ENCODE measurements at regions not wholly inside any gene's neighbourhood (a gene's known extent, or its start where the extent isn't known, plus 50 kb on each side); places are given as distances from the start of the nearest gene placed in this dataset.
"Not testable (repeated sequence)": the region's sequence is repeated elsewhere in the genome, so short reads cannot be mapped to it uniquely, and the experiment has no call there.

DNA sequence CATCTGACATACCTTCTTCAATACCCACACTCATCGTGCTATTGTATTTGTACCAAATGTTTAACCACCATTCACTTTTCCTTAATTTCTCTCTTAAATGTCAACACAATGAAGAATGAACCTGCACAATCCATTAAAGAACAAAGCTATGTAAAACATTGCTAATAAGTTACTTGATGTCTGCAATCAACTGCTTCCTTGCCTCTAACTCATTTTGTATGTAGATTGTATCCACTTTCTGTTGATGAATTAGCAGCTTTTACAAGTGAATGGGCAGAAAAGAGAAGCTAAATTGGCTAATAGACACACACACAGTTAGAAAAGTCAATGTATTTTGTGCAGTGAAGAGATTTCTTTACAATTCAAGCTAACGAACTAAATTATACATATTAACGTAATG lies 212.5 kb upstream of the NDST3 start:
- no peak for DNase-seq

DNA sequence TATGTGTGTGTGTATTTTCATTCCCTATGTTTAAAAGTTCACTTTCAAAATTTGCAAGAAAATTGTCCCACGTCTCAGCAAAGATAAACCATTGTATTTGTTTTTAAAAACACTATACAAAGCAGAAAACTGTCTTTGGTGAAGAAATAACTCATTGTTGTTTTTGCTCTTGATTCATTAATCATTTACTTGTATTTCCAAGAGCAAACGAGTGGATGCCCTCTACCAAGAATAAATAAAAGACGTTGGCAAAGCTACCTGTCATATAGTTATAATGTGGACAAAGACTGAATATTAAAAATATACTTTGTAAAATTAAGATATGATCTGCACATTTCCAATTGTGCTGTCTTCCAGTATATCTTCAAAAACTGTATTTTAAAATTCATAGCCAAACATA lies 210.9 kb upstream of the NDST3 start:
- no peak for DNase-seq

DNA sequence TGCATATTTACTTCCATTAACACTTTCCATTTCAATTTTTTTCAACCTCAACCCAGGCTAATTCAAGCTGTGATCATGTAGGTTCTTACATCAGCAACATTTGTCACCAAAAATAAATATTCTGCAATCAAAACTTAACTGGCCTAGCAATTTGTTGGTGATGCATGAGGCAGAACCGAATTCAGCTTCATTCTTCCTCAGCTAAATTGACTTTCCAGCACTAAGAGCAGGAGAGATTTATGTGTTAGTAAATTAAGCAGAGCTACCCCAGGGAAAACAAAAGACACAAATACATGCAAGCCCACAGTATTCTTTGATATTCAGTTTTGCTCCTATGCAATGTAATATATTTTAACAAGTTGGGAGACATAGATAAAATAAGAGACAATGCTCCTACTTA lies 208.7 kb upstream of the NDST3 start:
- no peak for DNase-seq

DNA sequence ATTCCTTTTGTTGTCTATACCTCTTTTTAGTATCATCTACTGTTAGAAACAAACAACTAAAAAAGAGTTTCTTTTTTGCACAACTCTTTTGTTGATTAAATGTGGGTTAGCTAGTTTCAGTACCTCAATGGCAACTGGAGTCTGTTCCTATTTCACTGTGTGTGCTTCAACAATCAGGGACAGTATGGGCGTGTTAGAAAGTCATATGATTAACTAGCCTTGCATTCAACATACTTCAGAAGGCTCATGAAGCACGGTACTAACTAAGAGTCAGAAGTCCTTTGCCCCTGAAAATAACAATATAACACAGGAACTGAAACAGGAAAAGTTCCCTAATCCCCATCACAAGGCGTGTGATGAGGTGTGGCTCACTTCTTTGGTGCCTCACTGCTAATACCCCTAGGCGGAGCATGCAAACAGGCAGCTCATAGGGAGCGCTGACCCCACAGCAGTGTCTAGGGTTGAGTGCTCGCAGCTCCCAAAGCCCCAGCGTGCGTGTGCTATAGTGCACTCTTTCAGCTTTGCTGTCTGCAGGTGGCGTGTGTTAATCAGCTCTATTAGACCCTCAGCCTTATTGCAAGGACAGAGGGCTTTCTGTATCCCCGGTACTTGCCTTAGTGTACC lies 203.1 kb upstream of the NDST3 start:
- DNase-seq: peak in 1 of 2 experiments; percentile 6

DNA sequence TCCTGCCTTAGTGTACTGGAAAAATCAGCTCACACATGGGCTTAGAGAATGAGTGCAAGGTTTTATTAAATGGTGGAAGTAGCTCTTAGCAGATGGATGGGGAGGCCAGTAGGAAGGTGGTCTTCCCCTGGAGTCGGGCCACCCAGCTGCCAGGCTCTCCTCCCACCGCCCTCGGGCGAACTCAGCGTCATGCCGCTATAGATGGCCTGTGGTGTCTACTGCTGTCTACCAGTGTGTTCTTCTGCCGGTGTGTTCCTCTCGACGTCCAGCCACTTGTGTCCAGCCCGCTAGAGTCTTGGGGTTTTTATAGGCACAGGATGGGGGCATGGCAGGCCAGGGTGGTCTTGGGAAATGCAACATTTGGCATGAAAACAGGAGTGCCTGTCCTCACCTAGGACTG lies 198.7 kb upstream of the NDST3 start:
- DNase-seq: no peak

DNA sequence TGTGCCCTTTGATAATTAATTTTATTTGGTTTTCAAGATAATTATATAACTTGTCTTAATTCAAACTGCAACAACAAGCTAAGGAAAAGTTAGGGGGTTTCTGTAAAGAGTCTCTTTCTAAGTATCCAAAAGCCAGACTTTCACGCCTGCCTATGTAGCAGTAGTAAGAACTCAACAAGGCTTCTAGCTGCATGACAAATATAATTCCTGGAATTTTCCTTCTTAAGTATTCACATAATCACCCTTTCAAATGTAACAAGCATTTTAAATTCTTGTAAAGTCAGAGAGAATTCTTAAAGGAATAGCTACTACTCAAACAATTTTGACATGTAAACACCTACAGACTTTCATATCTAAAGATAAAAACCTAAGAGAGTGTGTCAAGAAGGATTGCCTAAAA lies 189.7 kb upstream of the NDST3 start:
- no peak for DNase-seq

DNA sequence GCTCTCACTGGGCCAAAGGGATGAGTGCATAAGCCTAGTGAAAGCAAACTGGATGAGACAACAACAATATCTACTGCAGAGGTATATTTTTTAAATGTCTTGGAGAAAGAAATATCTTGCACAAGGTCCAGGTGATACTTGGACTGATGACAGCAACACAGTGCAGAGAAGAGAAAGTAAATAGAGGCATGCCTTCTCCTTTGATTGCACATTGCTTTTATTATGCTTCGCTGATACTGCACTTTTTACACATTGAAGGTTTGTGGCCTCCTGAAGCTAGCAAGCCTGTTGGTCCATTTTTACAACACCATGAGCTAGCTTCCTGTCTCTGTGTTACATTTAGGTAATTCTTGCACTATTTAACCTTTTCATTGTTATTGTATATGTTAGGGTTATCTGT lies 189.0 kb upstream of the NDST3 start:
- DNase-seq: no peak

DNA sequence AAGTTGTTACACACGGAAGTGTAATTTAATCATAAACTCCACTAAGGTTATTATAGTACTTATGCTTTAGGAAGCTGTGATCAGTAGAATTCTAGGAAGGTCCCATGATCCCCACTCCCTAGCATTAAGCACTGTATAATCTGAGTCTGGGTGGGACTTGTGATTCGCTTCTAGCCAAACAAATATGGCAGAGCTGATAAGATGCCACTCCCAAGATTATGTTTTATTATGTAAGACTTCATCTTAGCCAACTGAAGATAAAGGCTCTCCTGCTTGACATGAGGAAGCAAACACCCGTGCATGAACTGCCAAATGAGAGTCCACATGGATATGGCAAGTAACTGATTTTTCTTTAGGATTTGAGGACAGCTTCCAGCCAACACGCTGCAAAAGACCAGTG lies 186.4 kb upstream of the NDST3 start:
- DNase-seq: no peak

DNA sequence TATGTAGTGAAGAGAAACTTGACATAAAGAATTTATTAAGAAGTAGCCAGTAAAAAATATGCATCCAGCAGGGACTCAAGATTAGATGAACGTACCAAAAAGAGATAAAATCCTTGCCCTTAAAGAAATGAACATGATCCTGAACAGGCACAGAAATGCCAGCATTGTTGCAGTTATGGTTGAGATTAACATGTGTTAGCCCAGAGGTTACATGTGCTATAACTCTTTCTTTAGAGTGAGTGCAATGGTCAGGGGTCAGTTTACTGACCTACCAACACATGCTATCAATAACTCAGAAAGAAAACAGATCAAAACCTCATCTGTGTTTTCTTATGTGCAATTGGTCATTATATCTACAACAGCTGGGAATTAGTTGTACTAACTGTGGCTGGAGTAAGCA lies 166.1 kb upstream of the NDST3 start:
- DNase-seq: no peak

DNA sequence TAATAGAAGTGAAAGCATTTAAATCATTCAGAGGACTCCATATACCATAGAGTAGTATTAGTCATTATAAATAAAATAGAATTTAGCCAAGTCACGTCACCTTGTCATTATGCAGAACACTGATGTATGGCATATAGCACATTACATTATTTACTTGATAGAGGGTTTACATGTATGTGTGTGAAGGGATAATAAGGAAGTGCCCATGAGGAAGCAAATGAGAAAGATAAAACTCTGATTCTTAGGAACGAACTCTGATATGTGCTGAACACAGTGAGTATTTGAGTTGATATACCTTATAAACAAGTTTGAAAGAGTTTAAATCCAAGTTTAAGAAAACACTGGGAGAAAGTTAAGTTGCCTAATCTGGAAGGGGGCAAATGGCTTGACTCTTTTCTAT lies 160.5 kb upstream of the NDST3 start:
- no peak for DNase-seq

DNA sequence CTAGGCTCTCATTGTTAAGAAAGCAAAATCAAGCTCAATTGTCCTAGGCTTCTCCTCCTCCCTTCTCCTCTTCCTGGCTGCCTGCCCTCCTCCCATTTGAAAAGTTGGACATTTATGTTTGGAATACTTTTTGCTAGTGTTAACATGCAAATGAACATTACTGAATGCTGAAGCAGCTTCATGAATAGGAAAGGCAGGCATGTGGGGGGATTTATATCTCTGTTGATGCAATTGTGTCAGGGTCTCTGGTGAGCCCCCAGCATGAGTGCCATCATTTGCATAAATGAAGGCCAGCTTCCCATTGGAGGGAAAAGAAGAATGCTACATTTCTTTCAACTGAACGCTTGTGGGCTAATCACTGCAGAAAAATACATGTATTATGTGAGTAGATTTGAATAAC lies 160.1 kb upstream of the NDST3 start:
- DNase-seq: no peak

DNA sequence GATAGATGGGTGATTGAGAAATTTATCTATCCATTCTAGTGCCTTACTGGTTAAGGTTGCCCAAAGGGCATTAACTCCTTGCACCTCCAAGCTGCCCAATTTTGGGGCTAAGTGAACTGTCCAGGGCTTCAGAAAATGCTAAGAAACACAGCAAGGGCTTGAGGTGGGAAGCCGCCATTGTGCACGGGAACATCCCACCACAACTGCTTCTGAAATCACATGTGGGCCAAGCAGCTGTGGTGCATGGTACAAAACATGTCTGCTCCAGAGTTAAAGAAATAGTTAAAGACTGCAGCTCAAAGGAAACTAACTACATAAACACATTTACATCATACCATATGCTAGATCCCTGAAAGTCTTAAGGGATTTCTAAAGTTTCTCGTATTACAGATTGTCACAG lies 144.3 kb upstream of the NDST3 start:
- DNase-seq: no peak

DNA sequence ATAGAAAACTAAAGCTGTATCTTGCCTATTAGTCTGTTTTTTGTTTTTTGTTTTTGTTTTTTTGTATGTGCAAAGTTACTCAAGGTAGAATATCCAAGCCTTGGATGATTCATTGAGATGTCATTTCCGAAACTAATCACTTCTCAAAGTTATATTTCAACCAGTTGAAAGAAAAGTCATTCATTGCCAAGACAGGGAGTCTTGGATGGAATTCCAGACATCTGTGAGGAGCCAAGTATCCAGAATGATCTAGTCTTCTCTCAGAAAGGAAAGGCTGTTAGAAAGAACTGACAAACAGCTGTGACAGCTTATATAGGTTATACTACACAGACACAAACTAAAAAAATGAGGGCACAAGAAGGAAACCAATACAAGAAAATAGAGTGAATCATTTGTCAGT lies 141.1 kb upstream of the NDST3 start:
- DNase-seq: no peak

DNA sequence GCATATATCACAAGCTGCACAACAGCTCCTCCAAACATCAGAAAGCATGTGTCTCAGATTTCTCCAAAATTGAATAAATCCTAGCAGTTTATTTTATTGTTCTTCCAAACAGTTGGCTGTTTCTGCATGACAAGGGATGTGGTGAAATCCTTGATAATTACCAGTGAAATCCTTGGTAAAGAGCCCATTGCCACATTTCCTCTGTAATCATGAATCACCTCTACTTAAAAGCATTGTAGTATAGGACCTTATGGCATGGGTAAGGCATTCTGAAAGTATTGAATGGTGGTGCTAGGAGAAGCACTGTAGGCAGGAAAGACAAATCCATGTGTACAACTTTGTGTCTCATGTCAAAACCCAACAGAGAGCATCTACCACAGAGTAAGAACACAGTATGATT lies 135.8 kb upstream of the NDST3 start:
- DNase-seq: no peak

DNA sequence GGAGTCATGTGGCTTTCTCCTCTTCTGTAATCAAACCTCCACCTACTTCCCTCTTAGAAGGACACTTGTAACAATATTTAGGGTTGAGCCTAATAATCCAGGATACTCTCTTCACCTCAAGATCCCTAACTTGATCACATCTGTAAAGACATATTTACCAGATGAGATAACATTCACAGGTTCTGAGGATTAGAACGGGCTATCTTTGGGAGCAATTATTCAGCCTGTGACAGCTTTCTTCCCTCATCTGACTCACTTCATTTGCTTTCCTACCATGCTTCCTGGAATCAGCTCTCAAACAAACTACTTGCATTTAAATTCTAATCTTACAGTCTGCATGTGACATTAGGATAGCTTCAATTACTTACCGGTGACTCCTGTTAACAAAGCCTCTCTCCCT lies 133.5 kb upstream of the NDST3 start:
- DNase-seq: no peak

DNA sequence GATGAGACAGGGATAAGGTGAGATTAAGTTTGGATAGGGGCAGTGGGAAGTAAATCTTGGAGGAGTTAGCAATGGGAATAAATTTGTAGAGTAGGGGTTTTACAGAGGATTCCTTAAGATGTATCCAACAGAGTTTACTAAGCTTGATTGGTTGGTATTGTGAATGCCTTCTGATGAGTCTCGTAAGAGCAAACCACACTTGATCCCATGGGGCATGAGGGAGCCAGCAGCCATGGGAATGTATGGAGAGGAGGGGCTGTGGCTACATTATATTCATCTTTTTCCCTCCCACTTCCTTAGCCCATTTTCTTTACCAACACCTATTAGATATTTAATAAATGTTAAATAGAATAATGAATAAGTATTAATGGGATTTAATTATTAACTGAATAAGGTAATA lies 126.6 kb upstream of the NDST3 start:
- DNase-seq: no peak

DNA sequence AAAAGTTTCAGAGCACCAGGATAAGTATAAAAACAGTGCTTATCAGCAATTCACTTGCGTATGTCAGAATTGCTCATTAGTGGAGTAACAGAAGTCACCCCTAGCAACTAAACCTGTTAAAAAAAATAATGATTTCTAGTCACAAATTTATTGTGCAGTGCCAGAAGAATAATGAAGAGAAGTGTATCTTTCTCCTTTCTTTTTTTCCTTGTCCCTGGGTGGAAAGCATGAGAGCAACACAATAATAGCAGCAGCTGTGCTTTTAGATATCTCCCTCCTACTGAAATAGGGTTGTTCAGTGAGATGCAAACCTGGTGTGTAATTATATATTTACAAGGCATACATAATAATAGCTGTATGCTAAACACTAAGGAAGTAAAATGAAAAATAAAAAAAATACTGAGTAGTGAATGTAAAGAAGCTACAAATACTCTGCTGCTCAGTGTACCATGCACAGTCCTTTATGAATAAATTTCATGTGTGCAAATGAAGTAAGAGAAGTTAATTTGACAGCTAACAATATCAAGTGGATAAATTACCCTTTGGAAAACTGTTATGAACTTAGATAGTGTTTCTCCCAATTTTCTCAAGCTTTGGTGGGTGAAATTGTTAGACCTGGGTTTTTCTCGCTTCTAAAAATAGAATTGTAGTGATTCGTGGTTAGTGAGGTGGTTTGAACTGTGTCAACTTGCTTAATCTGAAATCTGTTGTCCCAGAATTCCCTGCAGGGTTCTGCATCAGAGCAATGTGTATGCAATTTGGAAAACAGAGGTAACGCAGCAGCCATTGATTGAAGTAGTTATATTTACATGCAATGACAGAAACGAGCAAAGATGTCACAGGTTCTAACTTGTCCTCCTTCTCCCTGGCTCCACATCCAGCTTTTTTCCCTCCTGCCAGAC lies 125.7 kb upstream of the NDST3 start:
- DNase-seq: peak in 1 of 2 experiments; percentile 10

DNA sequence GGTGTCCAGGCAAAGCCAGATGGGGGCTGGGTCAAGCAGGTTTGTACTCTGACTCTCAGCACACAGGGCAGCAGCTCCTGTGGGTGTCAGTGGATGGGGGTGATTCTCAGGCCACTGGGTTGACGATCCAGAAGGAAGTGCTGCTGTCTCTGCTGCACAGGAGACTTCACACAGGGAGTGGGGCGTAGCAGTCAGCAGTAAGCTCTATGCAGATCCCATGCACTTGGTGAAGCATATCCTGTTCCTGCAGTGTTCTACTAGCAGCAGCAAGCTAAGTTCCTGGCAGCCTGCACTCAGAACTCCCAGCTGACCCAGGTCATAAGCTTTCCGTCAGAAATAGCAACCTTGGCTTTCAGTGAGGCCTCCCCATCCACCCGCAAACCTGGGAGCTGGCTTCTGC lies 117.6 kb upstream of the NDST3 start:
- DNase-seq: no peak

DNA sequence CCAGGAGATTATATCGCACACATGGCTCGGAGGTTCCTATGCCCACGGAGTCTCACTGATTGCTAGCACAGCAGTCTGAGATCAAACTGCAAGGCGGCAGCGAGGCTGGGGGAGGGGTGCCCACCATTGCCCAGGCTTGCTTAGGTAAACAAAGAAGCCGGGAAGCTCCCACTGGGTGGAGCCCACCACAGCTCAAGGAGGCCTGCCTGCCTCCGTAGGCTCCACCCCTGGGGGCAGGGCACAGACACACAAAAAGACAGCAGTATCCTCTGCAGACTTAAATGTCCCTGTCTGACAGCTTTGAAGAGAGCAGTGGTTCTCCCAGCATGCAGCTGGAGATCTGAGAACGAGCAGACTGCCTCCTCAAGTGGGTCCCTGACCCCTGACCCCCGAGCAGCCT lies 112.0 kb upstream of the NDST3 start:
- DNase-seq: peak in 1 of 2 experiments; percentile 9

DNA sequence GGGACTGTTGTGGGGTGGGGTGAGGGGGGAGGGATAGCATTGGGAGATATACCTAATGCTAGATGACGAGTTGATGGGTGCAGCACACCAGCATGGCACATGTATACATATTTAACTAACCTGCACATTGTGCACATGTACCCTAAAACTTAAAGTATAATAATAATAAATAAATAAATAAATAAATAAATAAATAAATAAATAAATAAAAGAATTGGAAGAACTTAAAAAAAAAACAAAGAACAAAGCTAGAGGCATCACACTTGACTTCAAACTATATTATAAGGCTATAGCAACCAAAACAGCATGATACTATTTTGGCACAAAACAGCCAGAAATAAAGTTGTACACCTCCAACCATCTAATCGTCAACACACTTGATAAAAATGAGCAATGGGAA lies 106.5 kb upstream of the NDST3 start:
- DNase-seq: not testable (repeated sequence)

DNA sequence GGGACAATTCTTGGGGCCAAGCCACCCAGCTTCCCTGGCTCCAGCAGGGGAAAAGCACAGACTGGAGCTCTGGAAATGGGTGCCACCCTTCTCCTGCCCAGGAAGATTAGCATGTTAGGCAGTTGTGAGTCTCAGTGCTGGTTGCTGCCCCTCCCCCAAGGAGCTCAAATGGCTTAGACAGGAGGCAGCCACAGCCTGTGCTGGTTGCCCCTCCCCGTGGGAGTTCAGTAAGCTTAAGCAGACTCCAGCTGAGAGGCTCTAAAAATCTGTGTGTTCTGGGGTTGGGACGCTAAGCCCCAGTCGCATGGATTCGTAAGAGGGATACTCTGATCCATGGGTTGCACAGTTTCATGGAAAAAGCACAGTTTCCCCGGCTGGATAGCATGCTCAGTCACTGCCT lies 92.7 kb upstream of the NDST3 start:
- no peak for DNase-seq

DNA sequence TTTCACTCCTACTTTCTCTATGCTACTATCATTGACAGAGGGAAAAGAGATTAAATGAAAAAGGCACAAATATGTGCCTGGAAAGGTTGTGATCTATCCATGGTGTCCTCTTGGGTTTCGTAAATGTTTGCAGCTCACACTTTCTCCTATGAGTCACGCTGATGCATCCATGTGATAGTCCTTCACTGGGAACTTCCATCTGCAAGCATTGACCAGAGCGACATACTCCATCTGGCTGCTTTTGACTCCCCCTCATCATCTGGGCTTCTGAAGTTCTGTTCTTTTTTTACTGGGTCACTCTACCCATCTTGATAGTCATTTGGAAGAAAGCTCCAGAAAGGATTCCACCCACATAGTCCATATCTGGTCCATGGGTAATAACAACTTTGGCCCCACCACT lies 84.7 kb upstream of the NDST3 start:
- no peak for DNase-seq

DNA sequence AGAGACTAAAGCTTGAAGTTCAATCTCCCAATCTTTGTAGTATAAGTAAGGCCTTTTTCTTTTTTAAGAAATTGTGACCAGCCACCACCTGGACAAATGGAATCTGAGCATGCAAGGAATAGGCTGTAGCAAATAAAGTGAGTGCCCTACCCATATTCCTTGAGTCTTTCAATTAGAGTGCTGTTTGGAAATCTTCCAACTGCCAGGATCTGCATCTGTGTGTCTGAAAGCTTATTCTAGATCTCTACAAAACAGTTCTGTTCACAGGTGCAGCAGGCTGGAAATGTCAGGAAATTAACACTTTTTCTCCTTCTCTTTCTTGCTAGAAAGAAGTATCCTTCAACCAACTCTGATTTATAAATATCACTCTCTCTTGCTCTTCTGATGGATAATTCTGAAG lies 76.7 kb upstream of the NDST3 start:
- no peak for DNase-seq

DNA sequence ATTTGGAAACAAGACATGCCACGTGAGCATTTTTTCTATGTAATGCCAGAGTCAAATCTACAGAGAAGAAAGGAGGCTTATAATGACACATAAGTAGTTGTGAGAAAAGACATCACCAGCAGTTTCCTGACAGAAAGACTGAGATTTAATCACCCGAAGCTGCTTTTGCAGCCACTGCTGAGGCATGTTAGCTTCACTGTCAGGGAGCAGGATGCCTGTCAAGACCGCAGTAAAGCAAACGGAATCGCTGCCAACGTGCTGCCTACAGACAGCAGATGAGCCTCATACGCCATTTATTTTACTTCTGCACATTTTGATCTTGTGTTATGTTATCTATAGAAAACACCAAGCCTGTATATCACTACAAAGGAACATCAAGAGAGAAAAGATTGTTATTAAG lies 68.7 kb upstream of the NDST3 start:
- no peak for DNase-seq

DNA sequence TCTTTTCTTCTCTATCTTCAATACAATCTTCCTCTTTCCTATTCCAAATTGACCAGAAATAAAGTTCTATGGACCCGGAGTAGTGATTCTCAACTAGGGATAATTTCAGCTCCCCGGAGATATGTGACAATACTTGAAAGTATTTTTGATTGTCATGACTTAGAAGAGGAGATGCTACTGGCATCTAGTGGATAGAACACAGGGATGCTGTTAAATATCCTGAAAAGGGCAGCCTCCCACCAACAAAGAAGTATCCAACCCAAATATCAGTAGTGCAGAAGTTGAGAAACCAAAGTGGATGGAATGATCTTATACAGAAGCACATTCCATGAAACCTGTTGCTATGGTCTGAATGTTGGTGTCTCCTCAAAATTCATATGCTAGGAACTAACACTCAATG lies 65.7 kb upstream of the NDST3 start:
- DNase-seq: no peak

All from NCI-H526 (cell line).